Adrenal gland (tissue), 9 donors: ENCODE measurements at regions not wholly inside any gene's neighbourhood (a gene's known extent, or its start where the extent isn't known, plus 50 kb on each side); places are given as distances from the start of the nearest gene placed in this dataset.

Source experiments
- DNase-seq, 7 donors: peaks; one replicate each; pipeline ENCODE4 v3.0.0-alpha.2; 2019 to 2020
- H3K27ac ChIP-seq, 5 donors: fragments of 200-600 bp; sonication (generic) in 4 of 5; 1 replicate in 3 of 5; 2 replicates in 2 of 5; pipeline versions ENCODE4 v1.5.1 to v1.8.0; 2016 to 2020; ENCODE audit warnings: mild to moderate bottlenecking in 1 of 5
- H3K27me3 ChIP-seq: fragments of 200-600 bp; 2 replicates; pipeline ENCODE4 v1.8.0; 2021
- H3K36me3 ChIP-seq, 2 donors: fragments of 200-600 bp; replicated peaks in 1 of 2; 1 replicate in 1 of 2; 2 replicates in 1 of 2; pipeline versions ENCODE4 v1.5.1 to v1.8.0; 2018 to 2022
- H3K4me1 ChIP-seq, 2 donors: fragments of 200-600 bp; replicated peaks in 1 of 2; 1 replicate in 1 of 2; 2 replicates in 1 of 2; pipeline versions ENCODE4 v1.5.1 to v1.8.0; 2018 to 2021
- H3K4me3 ChIP-seq, 4 donors: fragments of 200-600 bp; sonication (generic) in 3 of 4; one replicate each; pipeline ENCODE4 v1.5.1; 2016 to 2018
- H3K9me3 ChIP-seq, 3 donors: fragments of 200-600 bp; sonication (generic) in 1 of 3; replicated peaks in 1 of 3; 1 replicate in 2 of 3; 2 replicates in 1 of 3; pipeline versions ENCODE4 v1.5.1 to v1.8.0; 2016 to 2021
- CTCF ChIP-seq, 6 experiments: fragments of 450-650 bp in 4 of 6; fragments of 200-600 bp in 2 of 6; sonication (generic) in 1 of 6; IDR thresholded peaks; 1 replicate in 5 of 6; 2 replicates in 1 of 6; pipeline versions ENCODE4 v1.5.1 to v1.8.0; 2016 to 2021; ENCODE audit warnings: antibody characterized with exemption in 6 of 6, mild to moderate bottlenecking in 2 of 6, moderate library complexity in 1 of 6
- POLR2A ChIP-seq, 2 donors: fragments of 450-650 bp; IDR thresholded peaks; one replicate each; pipeline ENCODE4 v1.6.1; 2017; ENCODE audit warnings: antibody characterized with exemption in 2 of 2, mild to moderate bottlenecking in 2 of 2, moderate library complexity in 1 of 2
- WGBS, 4 donors: extraction: QIAGEN DNeasy Blood & Tissue Kit in 2 of 4; methylation state at CpG; one replicate each; pipeline versions ENCODE4 v1.1.5 to v1.1.7; 2013 to 2017; 5-methylcytosine and 5-hydroxymethylcytosine counted together
- intact Hi-C, 2 donors: fragments of 100-400 bp; cut with DNase I; formaldehyde crosslinking; loops; one replicate each; pipeline versions ENCODE4 v1.14.1 to v1.15.0; 2022 to 2023
- donor health status: healthy with polysubstance abuse.
- donor health status: Bipolar disorder and iron deficiency.
- donor health status: DM: yes; HTN: yes; CAD: no.
- donor health status: DM: no; HTN: no; CAD: no.
- donor health status: DM: no; HTN: no; CAD: no.

GRCh38 chr5:3179220-3179619 is 416.4 kb upstream of the IRX1 start:
- WGBS, 4 donors = 30 to 67% (median 46%) methylated on average over 5 of the region's 5 CpGs
- H3K4me3 ChIP-seq = no peak overlapping the region
- no peak overlapping the region for H3K27ac ChIP-seq
- peaks cover 3% of the 10 kb centered on the region for H3K27me3 ChIP-seq
- TF ChIP-seq POLR2A (IDR thresholded peaks at IDR 0.05) = no peak
- no peak for TF ChIP-seq CTCF (IDR thresholded peaks at IDR 0.05)
- H3K9me3 ChIP-seq = no peaks in the 10 kb centered on the region
- no peaks in the 10 kb centered on the region for H3K36me3 ChIP-seq
- intact Hi-C loops = no loop called here
- DNase-seq = no peak
- no peaks in the 10 kb centered on the region for H3K4me1 ChIP-seq

GRCh38 chr5:3177338-3177737 is 418.3 kb upstream of the IRX1 start:
- Histone ChIP-seq H3K9me3 (no peaks in the 10 kb centered on the region), H3K4me1 (no peaks in the 10 kb centered on the region), H3K27ac (no peak overlapping the region), H3K36me3 (no peaks in the 10 kb centered on the region), H3K27me3 (peaks cover 3% of the 10 kb centered on the region), H3K4me3 (no peak overlapping the region)
- no peak for TF ChIP-seq POLR2A (IDR thresholded peaks at IDR 0.05)
- TF ChIP-seq CTCF (IDR thresholded peaks at IDR 0.05) = no peak
- WGBS, 4 donors = 83 to 90% (median 87%) methylated on average over 15 of the region's 15 CpGs
- intact Hi-C loops = no loop called here
- no peak for DNase-seq

- H3K9me3 ChIP-seq = no peaks in the 10 kb centered on the region
- H3K27ac ChIP-seq = no peak overlapping the region
- WGBS, 4 donors = 77 to 83% (median 80%) methylated on average over 7 of the region's 7 CpGs
- H3K27me3 ChIP-seq = peaks cover 3% of the 10 kb centered on the region
- H3K4me3 ChIP-seq = no peak overlapping the region
- intact Hi-C loops = no loop called here
- TF ChIP-seq POLR2A (IDR thresholded peaks at IDR 0.05) (no peak), CTCF (IDR thresholded peaks at IDR 0.05) (no peak)
- no peaks in the 10 kb centered on the region for H3K4me1 ChIP-seq
- H3K36me3 ChIP-seq = no peaks in the 10 kb centered on the region
- no peak for DNase-seq
Measured at GRCh38 chr5:3175416-3175815, 420.2 kb upstream of the IRX1 start.

- no peaks in the 10 kb centered on the region for H3K4me1 ChIP-seq
- intact Hi-C loops = no loop called here
- H3K27ac ChIP-seq = no peak overlapping the region
- no peak for DNase-seq
- TF ChIP-seq POLR2A (IDR thresholded peaks at IDR 0.05) = no peak
- TF ChIP-seq CTCF (IDR thresholded peaks at IDR 0.05) = no peak
- no peaks in the 10 kb centered on the region for H3K27me3 ChIP-seq
- no peaks in the 10 kb centered on the region for H3K9me3 ChIP-seq
- H3K4me3 ChIP-seq = no peak overlapping the region
- H3K36me3 ChIP-seq = no peaks in the 10 kb centered on the region
Measured at GRCh38 chr5:3167473-3167872, 416.0 kb upstream of the IRX2 start.
